ENCODE measurements at regions not wholly inside any gene's neighbourhood (a gene's known extent, or its start where the extent isn't known, plus 50 kb on each side); places are given as distances from the start of the nearest gene placed in this dataset.

- Histone ChIP-seq H3K4me3 (ENCODE audit: low read length) (no peak overlapping the region), H3K9ac (ENCODE audit: extremely low read depth, low read length, poor library complexity, severe bottlenecking) (no peak overlapping the region), H3K36me3 (ENCODE audit: control insufficient read depth, insufficient read depth, low read length) (no peaks in the 10 kb centered on the region), H3K27me3 (ENCODE audit: control insufficient read depth, insufficient read depth, low read length, poor library complexity, severe bottlenecking) (no peaks in the 10 kb centered on the region), H3K27ac (ENCODE audit: low read depth, low read length) (no peak overlapping the region), H3K9me3 (ENCODE audit: control insufficient read depth, low read length) (peaks cover 12% of the 10 kb centered on the region), H3K4me1 (ENCODE audit: control insufficient read depth, insufficient read depth, low read length) (no peaks in the 10 kb centered on the region)
- DNase-seq = no peak
- H3K36me3 Mint-ChIP-seq (ENCODE audit: low read depth) = no peaks in the 10 kb centered on the region
- no peak overlapping the region for H3K27ac Mint-ChIP-seq
- TF ChIP-seq, protein P1, sequence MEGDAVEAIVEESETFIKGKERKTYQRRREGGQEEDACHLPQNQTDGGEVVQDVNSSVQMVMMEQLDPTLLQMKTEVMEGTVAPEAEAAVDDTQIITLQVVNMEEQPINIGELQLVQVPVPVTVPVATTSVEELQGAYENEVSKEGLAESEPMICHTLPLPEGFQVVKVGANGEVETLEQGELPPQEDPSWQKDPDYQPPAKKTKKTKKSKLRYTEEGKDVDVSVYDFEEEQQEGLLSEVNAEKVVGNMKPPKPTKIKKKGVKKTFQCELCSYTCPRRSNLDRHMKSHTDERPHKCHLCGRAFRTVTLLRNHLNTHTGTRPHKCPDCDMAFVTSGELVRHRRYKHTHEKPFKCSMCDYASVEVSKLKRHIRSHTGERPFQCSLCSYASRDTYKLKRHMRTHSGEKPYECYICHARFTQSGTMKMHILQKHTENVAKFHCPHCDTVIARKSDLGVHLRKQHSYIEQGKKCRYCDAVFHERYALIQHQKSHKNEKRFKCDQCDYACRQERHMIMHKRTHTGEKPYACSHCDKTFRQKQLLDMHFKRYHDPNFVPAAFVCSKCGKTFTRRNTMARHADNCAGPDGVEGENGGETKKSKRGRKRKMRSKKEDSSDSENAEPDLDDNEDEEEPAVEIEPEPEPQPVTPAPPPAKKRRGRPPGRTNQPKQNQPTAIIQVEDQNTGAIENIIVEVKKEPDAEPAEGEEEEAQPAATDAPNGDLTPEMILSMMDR (conservative IDR thresholded peaks at IDR 0.05) = no peak
- WGBS, 2 experiments (ENCODE audit: insufficient coverage in 1 of 2, insufficient read length in 1 of 2) = 86 to 94% methylated on average over 2 of the region's 2 CpGs
- peaks cover 4% of the 10 kb centered on the region for H3K9me3 Mint-ChIP-seq
- H3K4me1 Mint-ChIP-seq = no peaks in the 10 kb centered on the region
- no peaks in the 10 kb centered on the region for H3K27me3 Mint-ChIP-seq (ENCODE audit: insufficient read depth)
- H3K4me3 Mint-ChIP-seq = no peak overlapping the region
Measured at GRCh38 chr4:156419080-156419685, 465.5 kb upstream of the CTSO start.

DNA sequence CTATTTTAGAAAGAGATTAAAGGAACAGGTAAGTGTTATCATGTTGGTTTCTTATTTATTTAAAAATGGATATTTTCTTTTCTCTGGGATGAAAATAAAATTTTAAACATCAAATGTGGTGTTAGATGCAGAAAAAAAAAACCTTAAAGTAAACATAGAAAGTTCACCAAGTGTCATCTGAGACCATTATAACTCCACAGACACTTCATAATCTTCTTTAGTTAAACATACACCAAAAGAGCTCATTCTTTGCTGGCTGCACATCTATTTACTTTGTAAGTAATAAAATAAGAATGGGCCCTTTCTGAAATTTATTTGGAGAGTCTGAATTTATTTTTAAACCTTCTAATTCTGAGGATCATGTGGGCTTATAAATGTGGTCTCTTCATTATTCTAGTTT, 460.7 kb upstream of the CTSO start:
- Mint-ChIP-seq H3K27me3 (ENCODE audit: insufficient read depth) (no peaks in the 10 kb centered on the region), H3K4me3 (no peak overlapping the region), H3K27ac (no peak overlapping the region), H3K36me3 (ENCODE audit: low read depth) (no peaks in the 10 kb centered on the region), H3K9me3 (peaks cover 4% of the 10 kb centered on the region), H3K4me1 (no peaks in the 10 kb centered on the region)
- Histone ChIP-seq H3K9me3 (ENCODE audit: control insufficient read depth, low read length) (peaks cover 12% of the 10 kb centered on the region), H3K27ac (ENCODE audit: low read depth, low read length) (no peak overlapping the region), H3K4me1 (ENCODE audit: control insufficient read depth, insufficient read depth, low read length) (no peaks in the 10 kb centered on the region), H3K4me3 (ENCODE audit: low read length) (no peak overlapping the region), H3K27me3 (ENCODE audit: control insufficient read depth, insufficient read depth, low read length, poor library complexity, severe bottlenecking) (no peaks in the 10 kb centered on the region), H3K36me3 (ENCODE audit: control insufficient read depth, insufficient read depth, low read length) (no peaks in the 10 kb centered on the region), H3K9ac (ENCODE audit: extremely low read depth, low read length, poor library complexity, severe bottlenecking) (no peak overlapping the region)
- DNase-seq = no peak
- TF ChIP-seq, protein P1 (conservative IDR thresholded peaks at IDR 0.05) = no peak

DNA sequence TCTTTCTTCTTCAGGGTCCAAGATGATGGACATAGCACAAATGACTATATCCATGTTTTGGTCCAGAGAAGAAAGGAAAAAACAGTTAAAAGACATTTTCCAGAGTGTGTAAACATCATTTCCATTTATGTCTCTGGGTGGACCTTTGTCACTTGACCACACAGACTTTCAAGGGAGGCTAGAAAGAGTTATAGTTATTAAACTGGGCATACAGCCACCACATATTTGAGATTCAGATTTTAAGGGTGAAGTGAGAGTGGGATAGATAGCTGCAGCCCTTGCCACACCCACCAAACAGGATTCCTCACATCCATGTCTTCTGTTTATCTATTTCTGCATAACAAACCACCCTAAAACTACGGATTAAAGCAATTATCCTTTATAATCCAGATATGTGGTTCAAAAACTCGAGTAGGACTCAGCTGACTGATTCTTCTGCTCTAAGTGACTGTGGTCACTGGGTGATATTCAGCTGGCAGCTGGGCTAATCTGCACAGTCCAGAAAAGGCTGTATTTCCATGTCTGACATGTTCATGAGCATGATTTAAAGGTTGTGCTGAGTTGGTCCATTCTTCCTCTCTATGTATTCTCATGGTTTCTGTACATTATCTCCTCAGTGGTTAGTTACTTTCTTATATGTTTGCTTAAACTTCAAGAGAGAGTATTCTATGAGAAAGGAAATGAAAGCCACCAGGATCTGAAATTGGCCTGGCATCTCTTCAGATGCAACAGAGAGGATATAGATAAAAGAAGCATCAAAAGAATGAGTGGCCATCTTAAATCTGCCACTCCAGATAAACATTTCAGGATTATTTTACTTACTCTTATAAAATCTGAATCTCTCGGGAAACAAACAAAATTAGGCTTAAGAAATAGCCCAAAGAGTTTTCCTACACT, 459.8 kb upstream of the CTSO start:
- Mint-ChIP-seq H3K36me3 (ENCODE audit: low read depth) (no peaks in the 10 kb centered on the region), H3K27ac (no peak overlapping the region), H3K27me3 (ENCODE audit: insufficient read depth) (no peaks in the 10 kb centered on the region), H3K4me1 (no peaks in the 10 kb centered on the region), H3K4me3 (no peak overlapping the region), H3K9me3 (peaks cover 4% of the 10 kb centered on the region)
- Histone ChIP-seq H3K4me1 (ENCODE audit: control insufficient read depth, insufficient read depth, low read length) (no peaks in the 10 kb centered on the region), H3K9me3 (ENCODE audit: control insufficient read depth, low read length) (peaks cover 12% of the 10 kb centered on the region), H3K27ac (ENCODE audit: low read depth, low read length) (no peak overlapping the region), H3K4me3 (ENCODE audit: low read length) (no peak overlapping the region), H3K9ac (ENCODE audit: extremely low read depth, low read length, poor library complexity, severe bottlenecking) (no peak overlapping the region), H3K36me3 (ENCODE audit: control insufficient read depth, insufficient read depth, low read length) (no peaks in the 10 kb centered on the region), H3K27me3 (ENCODE audit: control insufficient read depth, insufficient read depth, low read length, poor library complexity, severe bottlenecking) (no peaks in the 10 kb centered on the region)
- DNase-seq = no peak
- TF ChIP-seq, protein P1 (conservative IDR thresholded peaks at IDR 0.05) = no peak
- 86 to 93% methylated on average over 2 to 3 of the region's 3 CpGs for WGBS, 2 experiments (ENCODE audit: insufficient coverage in 1 of 2, insufficient read length in 1 of 2)
